ENCODE measurements at regions not wholly inside any gene's neighbourhood (a gene's known extent, or its start where the extent isn't known, plus 50 kb on each side); places are given as distances from the start of the nearest gene placed in this dataset.
"Not testable (repeated sequence)": the region's sequence is repeated elsewhere in the genome, so short reads cannot be mapped to it uniquely, and the experiment has no call there.

DNA sequence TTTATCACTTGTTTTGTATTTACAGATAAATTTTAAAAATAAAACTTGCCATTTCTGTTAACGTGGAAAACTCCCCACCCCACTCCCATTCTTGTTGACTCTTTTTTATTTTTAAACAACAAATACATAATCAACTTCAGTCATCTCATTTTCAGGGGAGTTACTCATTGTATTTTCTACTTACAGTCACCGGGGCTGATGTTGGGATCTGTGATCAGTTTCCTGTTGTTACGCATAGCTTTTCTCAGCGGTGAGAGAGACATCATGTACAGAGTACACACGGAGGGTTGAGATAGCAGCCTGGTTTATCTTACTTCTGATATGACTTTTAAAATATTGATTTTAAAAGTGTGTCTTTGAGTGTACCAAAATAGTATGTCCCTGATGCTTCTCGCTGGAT lies 248.0 kb upstream of the PLGLB2 start:
- WGBS (ENCODE audit: insufficient coverage, low coverage, low lambda C conversion rate, missing lambda C conversion rate) = 28% methylated on average over 2 of the region's 6 CpGs

GRCh38 chr2:87500421-87500820 lies 247.5 kb upstream of the PLGLB2 start:
- H3K4me1 ChIP-seq; intact Hi-C loops (cut with DNase I); H3K27me3 ChIP-seq; H3K36me3 ChIP-seq; H3K4me3 ChIP-seq; H3K9me3 ChIP-seq; H3K27ac ChIP-seq; DNase-seq; ATAC-seq: not testable (repeated sequence)

More for the DNA sequence above, 248.0 kb upstream of the PLGLB2 start:
- H3K27me3 ChIP-seq; H3K27ac ChIP-seq; intact Hi-C loops (cut with DNase I); H3K4me3 ChIP-seq; H3K36me3 ChIP-seq; DNase-seq; H3K9me3 ChIP-seq: not testable (repeated sequence)
- ATAC-seq = peak in 2 of 4 donors; percentile 41 to 52
- peaks cover 0 to 12% (median 0%) of the 10 kb centered on the region in 4 donors for H3K4me1 ChIP-seq

- 78% methylated on average over 4 of the region's 11 CpGs for WGBS (ENCODE audit: insufficient coverage, low coverage, low lambda C conversion rate, missing lambda C conversion rate)
- not testable (repeated sequence) for H3K27ac ChIP-seq
Measured at GRCh38 chr2:87500951-87501350, 246.9 kb upstream of the PLGLB2 start.

GRCh38 chr2:87502948-87503347 lies 244.9 kb upstream of the PLGLB2 start:
- intact Hi-C loops (cut with DNase I); H3K27me3 ChIP-seq; H3K9me3 ChIP-seq; H3K4me3 ChIP-seq; H3K36me3 ChIP-seq; H3K27ac ChIP-seq; ATAC-seq; DNase-seq; H3K4me1 ChIP-seq: not testable (repeated sequence)
- TF ChIP-seq, protein P1, sequence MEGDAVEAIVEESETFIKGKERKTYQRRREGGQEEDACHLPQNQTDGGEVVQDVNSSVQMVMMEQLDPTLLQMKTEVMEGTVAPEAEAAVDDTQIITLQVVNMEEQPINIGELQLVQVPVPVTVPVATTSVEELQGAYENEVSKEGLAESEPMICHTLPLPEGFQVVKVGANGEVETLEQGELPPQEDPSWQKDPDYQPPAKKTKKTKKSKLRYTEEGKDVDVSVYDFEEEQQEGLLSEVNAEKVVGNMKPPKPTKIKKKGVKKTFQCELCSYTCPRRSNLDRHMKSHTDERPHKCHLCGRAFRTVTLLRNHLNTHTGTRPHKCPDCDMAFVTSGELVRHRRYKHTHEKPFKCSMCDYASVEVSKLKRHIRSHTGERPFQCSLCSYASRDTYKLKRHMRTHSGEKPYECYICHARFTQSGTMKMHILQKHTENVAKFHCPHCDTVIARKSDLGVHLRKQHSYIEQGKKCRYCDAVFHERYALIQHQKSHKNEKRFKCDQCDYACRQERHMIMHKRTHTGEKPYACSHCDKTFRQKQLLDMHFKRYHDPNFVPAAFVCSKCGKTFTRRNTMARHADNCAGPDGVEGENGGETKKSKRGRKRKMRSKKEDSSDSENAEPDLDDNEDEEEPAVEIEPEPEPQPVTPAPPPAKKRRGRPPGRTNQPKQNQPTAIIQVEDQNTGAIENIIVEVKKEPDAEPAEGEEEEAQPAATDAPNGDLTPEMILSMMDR (IDR thresholded peaks at IDR 0.05) = peak in 1 of 4 donors; percentile 13
- WGBS (ENCODE audit: insufficient coverage, low coverage, low lambda C conversion rate, missing lambda C conversion rate) = 92% methylated on average over 2 of the region's 5 CpGs

More at GRCh38 chr2:87500951-87501350, 246.9 kb upstream of the PLGLB2 start:
- ATAC-seq; H3K27me3 ChIP-seq; H3K9me3 ChIP-seq; H3K4me3 ChIP-seq; H3K4me1 ChIP-seq; DNase-seq; intact Hi-C loops (cut with DNase I); H3K36me3 ChIP-seq: not testable (repeated sequence)

DNA sequence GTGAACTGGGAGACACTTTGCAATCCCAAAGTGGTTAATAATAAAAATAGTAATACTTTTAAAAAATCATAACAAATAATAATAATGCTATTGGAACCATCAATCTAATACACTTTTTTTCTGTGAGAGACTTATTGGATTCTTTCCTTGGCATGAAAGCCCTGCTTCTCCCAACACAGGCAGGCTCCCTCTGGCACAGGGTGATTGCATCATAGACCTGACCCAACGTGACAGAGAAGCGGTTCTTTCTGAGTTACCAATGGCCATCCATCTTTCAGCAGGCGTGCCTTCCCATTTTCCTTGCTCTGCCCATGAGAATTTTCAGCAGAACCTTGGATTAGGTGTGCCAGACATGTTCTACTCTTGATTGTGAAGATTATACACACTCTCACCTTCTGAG lies 242.6 kb upstream of the PLGLB2 start:
- WGBS (ENCODE audit: insufficient coverage, low coverage, low lambda C conversion rate, missing lambda C conversion rate) = no CpG with 5 or more reads among the region's 3 CpGs
- H3K36me3 ChIP-seq; H3K4me3 ChIP-seq; H3K9me3 ChIP-seq; intact Hi-C loops (cut with DNase I); H3K27me3 ChIP-seq; H3K27ac ChIP-seq; H3K4me1 ChIP-seq; DNase-seq: not testable (repeated sequence)
- peak; percentile 69 to 79 (median 76) for ATAC-seq

DNA sequence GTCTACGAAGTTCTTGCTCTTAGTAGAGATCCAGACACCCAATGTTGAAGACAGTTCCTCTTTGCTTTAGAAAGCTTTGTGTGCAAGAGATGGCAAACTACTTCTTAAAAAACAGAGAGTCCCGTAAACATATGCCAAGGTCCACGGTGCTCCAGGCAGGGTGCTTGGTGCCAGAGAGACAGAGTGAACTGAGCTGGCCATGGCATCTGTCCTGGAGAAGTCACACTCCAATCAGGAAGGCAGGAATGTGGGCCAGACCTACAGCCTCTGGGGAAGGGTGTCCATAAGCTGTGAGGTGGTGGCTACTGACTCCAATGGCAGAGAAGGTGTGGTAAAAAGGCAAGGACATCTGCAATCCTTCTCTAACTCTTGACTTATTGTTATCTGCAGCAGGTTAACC lies 242.0 kb upstream of the PLGLB2 start:
- H3K27ac ChIP-seq; DNase-seq; H3K27me3 ChIP-seq; H3K4me3 ChIP-seq; H3K9me3 ChIP-seq; intact Hi-C loops (cut with DNase I); H3K4me1 ChIP-seq; H3K36me3 ChIP-seq: not testable (repeated sequence)
- ATAC-seq = peak in 1 of 4 donors; percentile 9
- WGBS (ENCODE audit: insufficient coverage, low coverage, low lambda C conversion rate, missing lambda C conversion rate) = no CpG with 5 or more reads among the region's 3 CpGs

GRCh38 chr2:87507378-87508348 lies 240.2 kb upstream of the PLGLB2 start:
- whole genome bisulfite sequencing (ENCODE audit: insufficient coverage, low coverage, low lambda C conversion rate, missing lambda C conversion rate) = 63% methylated on average over 6 of the region's 13 CpGs
- H3K9me3 ChIP-seq; intact Hi-C loops (cut with DNase I); H3K36me3 ChIP-seq; DNase-seq; H3K27me3 ChIP-seq; H3K4me3 ChIP-seq; H3K4me1 ChIP-seq; H3K27ac ChIP-seq: not testable (repeated sequence)
- peak in 2 of 4 donors; percentile 5 to 30 for ATAC-seq

GRCh38 chr2:87511195-87511778 lies 236.6 kb upstream of the PLGLB2 start:
- H3K4me1 ChIP-seq; H3K27ac ChIP-seq; H3K4me3 ChIP-seq; H3K36me3 ChIP-seq; ATAC-seq; DNase-seq; intact Hi-C loops (cut with DNase I); H3K27me3 ChIP-seq; H3K9me3 ChIP-seq: not testable (repeated sequence)
- WGBS (ENCODE audit: insufficient coverage, low coverage, low lambda C conversion rate, missing lambda C conversion rate) = 43% methylated on average over 3 of the region's 8 CpGs

- H3K27me3 ChIP-seq; H3K36me3 ChIP-seq; H3K4me1 ChIP-seq; DNase-seq; H3K4me3 ChIP-seq; intact Hi-C loops (cut with DNase I); H3K9me3 ChIP-seq: not testable (repeated sequence)
- ATAC-seq = peak; percentile 54 to 82 (median 58)
- 10% methylated on average over 3 of the region's 6 CpGs for WGBS (ENCODE audit: insufficient coverage, low coverage, low lambda C conversion rate, missing lambda C conversion rate)
- peak overlapping the region in 2 of 3 donors; percentile 57 to 64 for H3K27ac ChIP-seq
Measured at GRCh38 chr2:87512864-87513530, 234.9 kb upstream of the PLGLB2 start.

GRCh38 chr2:87514034-87514433 lies 233.9 kb upstream of the PLGLB2 start:
- H3K4me1 ChIP-seq; H3K9me3 ChIP-seq; DNase-seq; intact Hi-C loops (cut with DNase I); H3K27ac ChIP-seq; H3K4me3 ChIP-seq; ATAC-seq; H3K36me3 ChIP-seq; H3K27me3 ChIP-seq: not testable (repeated sequence)
- 13% methylated on average over 2 of the region's 5 CpGs for WGBS (ENCODE audit: insufficient coverage, low coverage, low lambda C conversion rate, missing lambda C conversion rate)

All from right lobe of liver (tissue), 6 donors.